PC-9 (cell line): ENCODE measurements at regions not wholly inside any gene's neighbourhood (a gene's known extent, or its start where the extent isn't known, plus 50 kb on each side); places are given as distances from the start of the nearest gene placed in this dataset.

Source experiments
- EZH2 ChIP-seq: fragments of 200-600 bp; sonication (generic); IDR thresholded peaks from 2 replicates; pipeline ENCODE4 v1.8.0; 2017; ENCODE audit warnings: antibody characterized with exemption, low read depth
- TF ChIP-seq, protein P1 (sequence below): fragments of 200-600 bp; sonication (generic); conservative IDR thresholded peaks from 2 replicates; pipeline ENCODE4 v1.6.1; 2017; ENCODE audit warnings: mixed run types, antibody characterized with exemption, mild to moderate bottlenecking, moderate library complexity

DNA sequence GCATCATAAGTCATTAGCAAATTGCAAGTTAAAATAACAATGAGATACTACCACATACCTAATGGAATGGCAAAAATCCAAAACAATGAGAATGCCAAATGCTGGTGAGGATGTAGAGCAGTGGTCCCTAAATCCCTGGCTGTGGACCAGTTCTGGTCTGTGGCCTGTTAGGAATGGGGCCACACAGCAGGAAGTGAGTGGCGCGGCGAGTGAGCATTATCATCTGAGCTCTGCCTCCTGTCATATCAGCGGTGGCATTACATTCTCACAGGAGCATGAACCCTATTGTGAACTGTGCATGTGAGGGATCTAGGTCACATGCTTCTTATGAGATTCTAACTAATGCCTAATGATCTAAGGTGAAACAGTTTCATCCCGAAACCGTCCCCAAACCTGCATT, 1694.4 kb downstream of the EFNB2 start:
- TF ChIP-seq, protein P1, sequence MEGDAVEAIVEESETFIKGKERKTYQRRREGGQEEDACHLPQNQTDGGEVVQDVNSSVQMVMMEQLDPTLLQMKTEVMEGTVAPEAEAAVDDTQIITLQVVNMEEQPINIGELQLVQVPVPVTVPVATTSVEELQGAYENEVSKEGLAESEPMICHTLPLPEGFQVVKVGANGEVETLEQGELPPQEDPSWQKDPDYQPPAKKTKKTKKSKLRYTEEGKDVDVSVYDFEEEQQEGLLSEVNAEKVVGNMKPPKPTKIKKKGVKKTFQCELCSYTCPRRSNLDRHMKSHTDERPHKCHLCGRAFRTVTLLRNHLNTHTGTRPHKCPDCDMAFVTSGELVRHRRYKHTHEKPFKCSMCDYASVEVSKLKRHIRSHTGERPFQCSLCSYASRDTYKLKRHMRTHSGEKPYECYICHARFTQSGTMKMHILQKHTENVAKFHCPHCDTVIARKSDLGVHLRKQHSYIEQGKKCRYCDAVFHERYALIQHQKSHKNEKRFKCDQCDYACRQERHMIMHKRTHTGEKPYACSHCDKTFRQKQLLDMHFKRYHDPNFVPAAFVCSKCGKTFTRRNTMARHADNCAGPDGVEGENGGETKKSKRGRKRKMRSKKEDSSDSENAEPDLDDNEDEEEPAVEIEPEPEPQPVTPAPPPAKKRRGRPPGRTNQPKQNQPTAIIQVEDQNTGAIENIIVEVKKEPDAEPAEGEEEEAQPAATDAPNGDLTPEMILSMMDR, result no peak
- TF ChIP-seq EZH2, result no peak
